GM21515 (cell line): ENCODE measurements at regions not wholly inside any gene's neighbourhood (a gene's known extent, or its start where the extent isn't known, plus 50 kb on each side); places are given as distances from the start of the nearest gene placed in this dataset.
"Not testable (repeated sequence)": the region's sequence is repeated elsewhere in the genome, so short reads cannot be mapped to it uniquely, and the experiment has no call there.

Source experiments
- ATAC-seq: cut with Tn5 transposase; IDR thresholded peaks from one replicate; pipeline ENCODE4 v1.9.1; 2021; ENCODE audit not compliant: unreplicated experiment

DNA sequence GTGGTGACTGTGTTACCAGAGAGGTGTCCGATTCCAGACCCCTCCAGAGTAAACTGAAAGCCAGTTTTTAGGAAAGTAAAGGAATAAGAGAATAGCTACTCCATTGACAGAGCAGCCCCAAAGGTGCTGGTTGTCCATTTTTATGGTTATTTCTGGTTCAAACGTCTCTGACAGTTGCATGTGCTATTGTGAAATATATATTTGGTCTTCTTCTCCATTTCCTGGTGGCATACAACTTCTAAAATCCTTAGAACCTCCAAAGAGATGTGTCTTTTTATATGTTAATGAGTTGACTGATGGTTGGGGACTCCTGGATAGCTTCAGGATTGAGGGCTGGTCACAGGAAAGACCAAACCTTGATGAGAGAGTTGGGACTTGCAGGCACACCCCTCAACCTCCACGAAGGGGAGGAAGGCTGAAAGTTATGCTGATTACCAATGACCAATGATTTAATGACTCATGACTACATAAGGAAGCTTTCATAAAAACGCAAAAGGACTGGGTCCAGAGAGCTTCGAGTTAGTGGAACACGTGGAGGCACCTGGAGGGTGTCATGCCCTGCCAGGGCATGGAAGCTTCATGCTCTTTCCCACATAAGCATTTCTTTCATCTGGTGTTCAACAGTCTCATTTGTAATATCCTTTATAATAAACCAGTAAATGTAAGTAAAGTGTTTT, 100.7 kb downstream of the SLC16A1 start:
- no peak for ATAC-seq

DNA sequence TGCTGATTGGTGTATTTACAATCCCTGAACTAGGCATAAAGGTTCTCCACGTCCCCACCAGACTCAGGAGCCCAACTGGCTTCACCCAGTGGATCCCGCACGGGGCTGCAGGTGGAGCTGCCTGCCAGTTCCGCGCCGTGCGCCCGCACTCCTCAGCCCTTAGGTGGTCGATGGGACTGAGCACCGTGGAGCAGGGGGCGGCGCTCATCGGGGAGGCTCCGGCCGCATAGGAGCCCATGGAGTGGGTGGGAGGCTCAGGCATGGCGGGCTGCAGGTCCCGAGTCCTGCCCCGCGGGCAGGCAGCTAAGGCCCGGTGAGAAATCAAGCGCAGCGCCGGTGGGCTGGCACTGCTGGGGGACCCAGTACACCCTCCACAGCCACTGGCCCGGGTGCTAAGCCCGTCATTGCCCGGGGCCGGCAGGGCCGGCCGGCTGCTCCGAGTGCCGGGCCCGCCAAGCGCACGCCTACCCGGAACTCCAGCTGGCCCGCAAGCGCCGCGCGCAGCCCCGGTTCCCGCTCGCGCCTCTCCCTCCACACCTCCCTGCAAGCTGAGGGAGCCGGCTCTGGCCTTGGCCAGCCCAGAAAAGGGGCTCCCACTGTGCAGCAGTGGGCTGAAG, 101.5 kb downstream of the SLC16A1 start:
- not testable (repeated sequence) for ATAC-seq

DNA sequence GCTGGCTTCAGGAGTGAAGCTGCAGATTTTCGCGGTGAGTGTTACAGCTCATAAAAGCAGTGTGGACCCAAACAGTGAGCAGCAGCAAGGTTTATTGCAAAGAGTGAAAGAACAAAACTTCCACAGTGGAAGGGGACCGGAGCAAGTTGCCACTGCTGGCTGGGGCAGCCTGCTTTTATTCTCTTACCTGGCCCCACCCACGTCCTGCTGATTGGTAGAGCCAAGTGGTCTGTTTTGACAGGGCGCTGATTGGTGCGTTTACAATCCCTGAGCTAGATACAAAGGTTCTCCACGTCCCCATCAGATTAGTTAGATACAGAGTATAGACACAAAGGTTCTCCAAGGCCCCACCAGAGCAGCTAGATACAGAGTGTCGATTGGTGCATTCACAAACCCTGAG, 102.1 kb downstream of the SLC16A1 start:
- ATAC-seq = not testable (repeated sequence)

DNA sequence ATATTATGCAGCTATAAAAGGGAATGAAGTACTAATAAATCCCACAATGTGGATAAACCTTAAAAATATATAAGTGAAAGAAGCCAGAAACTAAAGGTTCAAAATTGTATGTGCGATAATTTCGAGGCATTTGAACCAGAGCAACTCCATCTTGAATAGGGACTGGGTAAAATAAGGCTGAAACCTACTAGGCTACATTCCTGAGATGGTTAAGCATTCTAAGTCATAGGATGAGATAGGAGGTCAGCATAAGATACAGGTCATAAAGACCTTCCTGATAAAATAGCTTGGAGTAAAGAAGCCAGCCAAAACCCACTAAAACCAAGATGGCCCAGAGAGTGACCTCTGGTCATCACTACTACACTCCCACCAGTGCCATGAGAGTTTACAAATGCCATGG, 103.1 kb downstream of the SLC16A1 start:
- no peak for ATAC-seq

DNA sequence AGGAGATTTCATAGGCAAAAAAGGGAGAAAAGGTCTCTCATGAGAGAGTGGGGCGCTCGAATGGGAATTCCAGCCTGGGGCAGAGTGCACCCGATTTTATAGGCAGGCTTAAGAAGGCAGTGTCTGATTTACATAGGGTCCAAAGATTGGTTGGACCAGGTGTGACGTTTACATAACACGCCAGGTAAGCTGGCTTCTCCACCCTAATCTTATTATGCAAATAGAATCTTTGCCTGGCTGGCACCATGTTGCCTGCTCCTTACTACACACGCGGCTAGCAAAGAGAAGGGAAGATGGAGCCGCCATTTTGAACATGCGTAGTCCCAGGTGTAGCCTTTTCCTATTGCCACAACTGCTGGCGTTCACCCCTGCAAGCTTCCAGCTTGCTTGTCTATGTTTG, 103.7 kb downstream of the SLC16A1 start:
- ATAC-seq = no peak

DNA sequence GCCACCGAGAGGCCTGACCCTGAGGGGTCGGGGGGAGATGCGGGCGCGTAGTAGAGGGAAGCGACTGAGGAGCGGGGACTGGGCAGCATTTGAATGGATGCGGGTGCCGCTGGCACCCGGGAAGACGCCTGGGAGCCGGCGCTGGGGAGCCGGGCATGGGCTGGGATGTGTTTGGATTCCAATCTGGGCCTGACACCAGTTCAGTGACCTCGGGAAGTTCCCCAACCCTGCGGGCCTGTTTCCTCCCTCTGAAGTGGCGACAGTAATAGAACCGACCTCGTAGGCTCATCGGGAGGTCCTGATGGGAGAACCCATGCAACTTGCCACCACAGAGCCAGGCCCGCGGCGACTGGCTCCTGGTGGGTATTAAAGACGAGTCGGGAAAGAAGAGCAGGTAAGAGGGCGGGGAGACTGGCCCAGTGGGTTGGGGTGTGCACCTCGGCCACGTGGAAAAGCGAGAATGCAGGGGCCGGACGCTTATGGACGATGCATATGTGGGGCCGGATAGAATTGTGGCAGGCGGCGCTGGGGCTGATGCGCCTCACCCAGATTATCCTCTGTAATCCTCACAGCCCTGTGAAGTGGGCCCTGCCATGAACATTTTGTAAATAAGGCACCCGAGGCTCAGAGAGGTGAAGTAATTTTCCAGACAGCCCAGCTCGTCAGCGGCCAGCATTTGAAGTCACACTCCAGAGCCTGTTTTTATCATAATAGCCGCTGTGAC, 105.8 kb downstream of the SLC16A1 start:
- ATAC-seq = no peak

DNA sequence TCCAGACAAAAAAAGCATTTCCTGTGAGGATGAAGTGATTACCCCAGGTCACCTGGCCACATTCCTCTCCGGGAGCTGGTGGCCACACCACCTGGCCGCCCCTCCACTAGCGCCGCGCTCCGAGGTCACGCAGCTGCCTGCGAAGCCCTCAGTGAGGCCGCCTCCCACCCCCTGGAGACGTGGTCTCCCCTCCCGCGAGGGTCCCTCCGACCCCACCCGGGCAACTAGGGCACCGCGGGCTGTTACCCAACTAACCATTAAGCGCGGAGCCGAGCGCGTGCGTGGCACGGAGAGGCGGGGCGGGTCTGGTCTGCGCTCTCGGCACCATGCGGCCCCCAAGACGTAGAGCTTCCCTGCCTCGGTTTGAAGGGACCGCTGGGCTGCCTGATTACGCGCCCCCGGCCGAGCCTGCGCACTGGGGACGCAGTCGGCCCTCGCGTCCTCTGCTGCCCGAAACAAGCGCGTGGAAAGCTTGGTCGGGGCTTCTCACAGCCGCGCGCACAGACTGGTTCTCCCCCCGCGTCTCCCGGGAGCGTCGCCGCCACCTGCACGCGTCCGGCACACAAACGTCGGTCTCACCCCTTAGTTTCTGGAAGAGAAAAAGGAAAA, 106.5 kb downstream of the SLC16A1 start:
- no peak for ATAC-seq

DNA sequence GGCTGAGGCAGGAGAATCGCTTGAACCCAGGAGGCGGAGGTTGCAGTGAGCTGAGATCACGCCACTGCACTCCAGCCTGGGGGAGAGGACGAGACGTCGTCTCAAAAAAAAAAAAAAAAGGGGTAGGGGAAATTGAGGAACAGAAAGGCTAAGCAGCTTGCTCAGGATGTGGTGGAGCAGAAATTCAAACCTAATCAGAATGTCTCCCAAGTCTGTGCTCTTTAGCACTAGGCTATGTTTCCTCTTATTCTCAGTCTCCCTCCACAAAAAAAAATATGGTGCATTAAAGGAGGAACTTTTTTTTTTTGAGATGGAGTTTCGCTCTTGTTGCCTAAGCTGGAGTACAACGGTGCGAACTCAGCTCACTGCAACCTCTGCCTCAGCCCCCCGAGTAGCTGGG, 114.2 kb downstream of the SLC16A1 start:
- no peak for ATAC-seq

DNA sequence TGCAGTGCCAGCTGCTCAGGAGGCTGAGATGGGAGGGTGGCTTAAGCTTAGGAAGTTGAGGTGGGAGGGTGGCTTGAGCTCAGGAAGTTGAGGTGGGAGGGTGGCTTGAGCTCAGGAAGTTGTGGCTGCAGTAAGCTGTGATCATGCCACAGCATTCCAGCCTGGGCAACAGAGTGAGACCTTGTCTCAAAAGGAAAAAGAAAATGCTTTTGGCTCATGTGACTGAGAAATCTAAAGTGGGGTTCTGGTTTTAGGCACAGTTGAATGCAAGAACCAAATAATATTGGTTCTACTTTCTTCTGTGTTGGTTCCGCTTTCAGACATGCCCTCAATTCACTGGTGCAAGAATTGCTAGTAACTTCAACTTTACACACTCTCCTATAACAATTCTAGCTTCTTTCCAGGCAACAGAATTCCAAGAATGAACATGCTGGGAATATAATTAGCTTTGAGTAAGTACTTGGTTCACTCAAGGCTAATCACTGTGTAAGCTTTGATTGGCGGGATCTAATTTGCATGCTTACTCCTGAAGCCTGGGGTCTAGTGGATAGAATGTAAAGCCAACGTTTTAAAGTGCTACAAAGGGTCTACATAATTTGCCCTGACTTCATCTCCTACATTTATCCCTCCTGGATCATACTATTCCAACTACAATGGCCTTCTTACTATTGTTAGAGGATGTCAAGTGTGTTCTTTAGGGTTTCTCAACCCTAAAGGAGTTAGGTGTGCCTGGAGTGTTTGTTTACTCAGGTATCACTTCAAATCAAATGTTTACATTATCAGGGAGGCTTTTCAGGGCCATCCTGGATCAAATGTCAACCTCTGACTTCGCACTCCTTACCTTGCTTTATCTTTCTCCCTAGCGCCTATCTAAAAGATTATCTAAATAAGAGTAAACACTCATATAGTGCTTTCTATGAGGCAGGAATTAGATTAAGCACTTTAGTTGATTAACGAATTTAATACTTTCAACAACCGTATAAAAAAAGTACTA, 115.1 kb downstream of the SLC16A1 start:
- peak; percentile 61 for ATAC-seq

DNA sequence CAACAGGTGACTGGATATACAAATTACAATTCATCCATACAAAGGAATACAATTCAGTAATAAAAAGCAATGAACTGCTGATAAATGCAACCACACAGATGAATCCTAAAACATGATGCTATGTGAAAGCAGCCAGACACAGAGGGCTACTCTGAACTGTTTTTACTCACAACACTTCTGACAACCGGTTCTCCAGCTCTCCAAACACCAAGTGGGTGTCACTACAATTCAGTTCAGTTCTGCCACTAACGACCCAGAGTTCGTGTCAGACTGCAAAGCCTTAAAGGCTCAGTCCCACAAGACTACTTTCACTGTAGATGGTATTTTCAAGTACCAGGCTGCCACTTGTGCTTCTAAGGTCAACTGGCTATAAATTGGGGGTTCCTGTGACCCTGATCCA, 119.4 kb downstream of the SLC16A1 start:
- no peak for ATAC-seq

DNA sequence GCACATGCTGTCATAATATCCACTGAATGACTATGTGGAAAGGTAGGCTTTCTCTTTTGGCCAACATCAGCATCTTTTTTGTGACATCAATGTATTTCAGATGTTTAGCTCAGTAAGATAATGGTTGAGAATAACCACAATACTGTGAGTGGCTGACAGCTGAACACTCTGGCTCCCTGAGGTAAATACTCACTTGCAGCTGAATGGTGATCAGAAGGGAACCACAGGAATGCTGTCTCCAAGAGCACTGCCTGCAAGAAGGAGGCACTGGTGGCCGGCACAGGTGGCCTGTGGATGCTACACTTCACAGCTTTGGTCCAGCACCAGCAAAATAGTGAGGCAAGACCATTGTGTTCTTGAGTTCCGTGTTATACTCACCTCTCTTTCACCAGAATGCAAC, 118.7 kb upstream of the PPM1J start:
- ATAC-seq = no peak

DNA sequence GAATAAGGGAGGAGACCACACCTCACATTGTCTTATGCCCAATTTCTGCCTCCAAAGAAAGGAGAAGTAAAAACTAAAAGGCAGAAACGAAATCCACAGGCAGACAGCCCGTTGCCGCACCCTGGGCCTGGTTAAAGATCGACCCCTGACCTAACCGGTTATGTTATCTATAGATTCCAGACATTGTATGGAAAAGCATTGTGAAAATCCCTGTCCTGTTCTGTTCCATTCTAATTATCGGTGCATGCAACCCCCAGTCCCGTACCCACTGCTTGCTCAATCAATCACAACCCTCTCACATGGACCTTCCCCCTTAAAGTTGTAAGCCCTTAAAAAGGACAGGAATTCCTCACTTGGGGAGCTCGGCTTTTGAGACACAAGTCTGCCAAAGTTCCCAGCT, 117.1 kb upstream of the PPM1J start:
- not testable (repeated sequence) for ATAC-seq

DNA sequence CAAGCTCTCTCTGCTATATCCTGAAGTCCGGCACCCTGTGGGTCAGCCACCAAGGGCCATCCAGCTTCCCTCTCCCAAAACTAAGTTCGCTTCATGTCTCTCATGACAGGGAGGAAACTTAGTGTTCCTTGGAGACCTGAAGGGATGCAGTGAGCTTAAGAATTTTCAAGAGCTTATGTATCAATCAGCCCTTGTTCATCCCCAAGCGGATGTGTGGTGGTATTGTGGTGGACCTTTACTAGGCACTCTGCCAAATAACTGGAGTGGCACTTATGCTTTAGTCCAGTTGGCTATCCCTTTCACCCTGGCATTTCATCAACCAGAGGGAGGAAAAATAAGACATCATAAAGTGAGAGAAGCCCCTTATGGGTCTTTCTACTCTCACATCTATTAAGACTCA, 114.6 kb upstream of the PPM1J start:
- not testable (repeated sequence) for ATAC-seq

DNA sequence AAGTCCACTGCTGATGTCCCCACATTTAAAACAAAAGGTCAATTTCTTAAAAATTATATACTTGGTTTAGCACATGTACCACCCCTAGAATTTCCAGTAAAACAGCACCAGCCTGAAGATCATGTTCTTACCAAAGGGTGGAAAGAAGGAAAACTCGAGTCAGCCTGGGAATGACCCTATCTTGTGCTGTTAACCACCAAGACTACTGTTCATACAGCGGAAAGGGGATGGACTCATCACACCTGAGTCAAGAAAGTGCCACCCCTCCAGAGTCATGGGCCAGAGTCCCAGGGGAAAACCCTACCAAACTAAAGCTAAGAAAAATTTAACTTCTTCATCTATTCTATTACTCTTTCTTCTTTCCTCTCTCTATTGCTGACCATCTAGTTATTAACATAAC, 113.6 kb upstream of the PPM1J start:
- ATAC-seq = no peak

DNA sequence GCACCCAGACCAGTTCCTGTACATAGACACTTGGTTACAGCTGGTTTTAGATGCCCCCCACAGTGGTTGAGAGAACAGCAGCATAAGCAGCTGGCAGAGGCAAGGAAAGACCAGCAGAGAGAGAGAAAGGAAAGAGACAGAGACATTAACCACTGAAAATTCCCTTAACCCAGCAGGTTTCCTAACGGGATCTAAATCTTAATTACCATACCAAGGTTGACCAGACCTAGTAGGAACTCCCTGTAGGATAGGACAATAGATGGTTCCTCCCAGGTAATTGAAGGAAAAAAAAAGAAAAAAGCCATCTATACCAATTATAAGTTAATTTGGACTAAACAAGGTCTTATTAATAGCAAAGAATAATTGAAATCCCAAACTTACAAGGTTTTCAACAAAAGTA, 112.3 kb upstream of the PPM1J start:
- not testable (repeated sequence) for ATAC-seq

DNA sequence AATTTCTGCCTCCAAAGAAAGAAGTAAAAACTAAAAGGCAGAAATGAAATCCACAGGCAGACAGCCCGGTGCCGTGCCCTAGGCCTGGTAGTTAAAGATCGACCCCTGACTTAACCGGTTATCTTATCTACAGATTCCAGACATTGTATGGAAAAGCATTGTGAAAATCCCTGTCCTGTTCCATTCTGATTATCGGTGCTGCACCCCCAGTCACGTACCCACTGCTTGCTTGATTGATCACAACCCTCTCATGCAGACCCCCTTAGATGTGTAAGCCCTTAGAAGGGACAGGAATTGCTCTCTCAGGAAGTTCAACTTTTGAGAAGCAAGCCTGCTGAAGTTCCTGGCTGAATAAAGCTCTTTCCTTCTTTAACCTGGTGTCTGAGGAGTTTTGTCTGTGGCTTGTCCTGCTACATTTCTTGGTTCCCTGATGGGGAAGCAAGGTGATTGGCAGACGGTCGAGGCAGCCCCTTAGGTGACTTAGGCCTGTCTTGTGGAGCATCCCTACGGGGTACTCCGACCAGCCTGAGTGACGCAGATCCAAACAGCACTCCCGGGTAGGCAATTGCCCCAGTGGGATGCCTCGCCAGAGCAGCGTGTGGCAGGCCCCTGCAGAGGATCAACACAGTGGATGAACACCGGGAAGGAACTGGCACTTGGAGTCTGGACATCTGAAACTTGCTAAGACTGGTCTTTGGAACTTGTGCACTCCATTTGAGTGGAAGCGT, 111.2 kb upstream of the PPM1J start:
- ATAC-seq = no peak

DNA sequence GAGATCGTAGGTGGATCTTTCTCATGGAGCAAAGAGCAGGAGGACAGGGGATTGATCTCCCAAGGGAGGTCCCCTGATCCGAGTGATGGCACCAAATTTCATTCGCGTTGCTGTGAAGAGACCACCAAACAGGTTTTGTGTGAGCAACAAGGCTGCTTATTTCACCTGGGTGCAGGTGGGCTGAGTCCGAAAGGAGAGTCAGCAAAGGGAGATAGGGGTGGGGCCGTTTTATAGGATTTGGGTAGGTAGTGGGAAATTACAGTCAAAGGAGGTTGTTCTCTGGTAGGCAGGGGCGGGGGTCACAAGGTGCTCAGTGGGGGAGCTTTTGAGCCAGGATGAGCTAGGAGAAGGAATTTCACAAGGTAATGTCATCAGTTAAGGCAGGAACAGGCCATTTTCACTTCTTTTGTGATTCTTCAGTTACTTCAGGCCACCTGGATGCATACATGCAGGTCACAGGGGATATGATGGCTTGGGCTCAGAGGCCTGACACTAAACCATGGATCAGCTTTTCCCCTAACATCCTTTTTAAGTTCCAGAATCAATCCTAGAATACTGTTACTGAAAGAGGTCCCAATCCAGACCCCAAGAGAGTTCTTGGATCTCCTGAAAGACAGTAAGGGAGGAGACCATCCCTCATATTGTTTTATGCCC, 110.6 kb upstream of the PPM1J start:
- not testable (repeated sequence) for ATAC-seq

DNA sequence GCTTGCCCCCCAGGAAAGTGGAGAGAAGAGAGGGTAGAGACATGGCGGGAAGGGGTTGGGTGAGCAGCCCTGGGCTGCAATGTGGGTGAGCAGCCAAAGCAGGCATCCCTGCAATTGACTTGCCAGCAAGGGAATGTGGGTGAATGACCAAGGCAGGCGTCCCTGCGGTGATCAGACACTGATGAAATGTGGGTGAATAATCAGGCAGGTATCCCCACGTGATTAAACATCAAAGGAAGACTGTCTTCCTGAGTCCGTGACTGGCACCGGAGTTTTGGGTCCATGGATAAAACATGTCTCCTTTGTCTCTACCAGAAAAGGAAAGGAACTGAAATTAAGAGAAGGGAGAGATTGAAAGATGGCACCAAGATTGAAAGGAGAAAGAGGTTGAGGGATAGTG, 109.9 kb upstream of the PPM1J start:
- ATAC-seq = not testable (repeated sequence)

DNA sequence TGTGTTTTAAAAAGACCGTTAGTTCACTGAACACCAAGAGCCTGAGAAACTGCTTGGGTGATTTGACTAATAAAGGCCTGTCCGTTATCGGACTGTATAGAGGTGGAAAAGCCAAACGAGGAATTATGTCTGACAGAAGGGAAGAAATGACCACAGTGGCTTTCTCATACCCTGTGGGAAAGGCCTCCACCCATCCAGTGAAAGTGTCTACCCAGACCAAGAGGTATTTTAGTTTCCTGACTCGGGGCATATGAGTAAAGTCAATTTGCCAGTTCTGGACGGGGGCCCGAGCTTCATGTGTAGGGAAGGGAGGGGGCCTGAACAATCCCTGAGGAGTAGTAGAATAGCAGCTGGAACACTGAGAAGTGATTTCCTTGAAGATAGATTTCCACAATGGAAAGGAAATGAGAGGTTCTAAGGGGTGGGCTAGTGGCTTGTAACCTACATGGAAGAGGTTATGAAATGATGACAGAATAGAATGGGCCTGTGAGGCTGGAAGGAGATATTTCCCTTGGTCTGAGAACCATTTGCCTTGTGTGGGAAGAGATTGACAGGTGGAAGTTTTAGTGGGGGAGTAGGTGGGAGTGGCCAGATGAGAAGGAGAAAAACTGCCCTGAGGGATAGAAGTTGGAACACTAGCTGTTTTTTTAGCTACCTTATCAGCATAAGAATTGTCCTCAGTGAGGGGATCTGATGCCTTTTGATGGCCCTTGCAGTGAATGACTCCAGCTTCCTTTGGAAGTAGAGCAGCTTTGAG, 106.4 kb upstream of the PPM1J start:
- not testable (repeated sequence) for ATAC-seq
